ENCODE measurements at regions not wholly inside any gene's neighbourhood (a gene's known extent, or its start where the extent isn't known, plus 50 kb on each side); places are given as distances from the start of the nearest gene placed in this dataset.

GRCh38 chr1:163406772-163407171 lies 85.0 kb downstream of the NUF2 start:
- TF ChIP-seq GATA3 (IDR thresholded peaks at IDR 0.05; ENCODE audit: low read depth, low read length) (no peak), GATA2 (IDR thresholded peaks at IDR 0.05; ENCODE audit: low read depth, low read length) (no peak)

- no peak for TF ChIP-seq GATA3 (IDR thresholded peaks at IDR 0.05; ENCODE audit: low read depth, low read length)
Observed at GRCh38 chr1:163408262-163408661, 86.5 kb downstream of the NUF2 start.

DNA sequence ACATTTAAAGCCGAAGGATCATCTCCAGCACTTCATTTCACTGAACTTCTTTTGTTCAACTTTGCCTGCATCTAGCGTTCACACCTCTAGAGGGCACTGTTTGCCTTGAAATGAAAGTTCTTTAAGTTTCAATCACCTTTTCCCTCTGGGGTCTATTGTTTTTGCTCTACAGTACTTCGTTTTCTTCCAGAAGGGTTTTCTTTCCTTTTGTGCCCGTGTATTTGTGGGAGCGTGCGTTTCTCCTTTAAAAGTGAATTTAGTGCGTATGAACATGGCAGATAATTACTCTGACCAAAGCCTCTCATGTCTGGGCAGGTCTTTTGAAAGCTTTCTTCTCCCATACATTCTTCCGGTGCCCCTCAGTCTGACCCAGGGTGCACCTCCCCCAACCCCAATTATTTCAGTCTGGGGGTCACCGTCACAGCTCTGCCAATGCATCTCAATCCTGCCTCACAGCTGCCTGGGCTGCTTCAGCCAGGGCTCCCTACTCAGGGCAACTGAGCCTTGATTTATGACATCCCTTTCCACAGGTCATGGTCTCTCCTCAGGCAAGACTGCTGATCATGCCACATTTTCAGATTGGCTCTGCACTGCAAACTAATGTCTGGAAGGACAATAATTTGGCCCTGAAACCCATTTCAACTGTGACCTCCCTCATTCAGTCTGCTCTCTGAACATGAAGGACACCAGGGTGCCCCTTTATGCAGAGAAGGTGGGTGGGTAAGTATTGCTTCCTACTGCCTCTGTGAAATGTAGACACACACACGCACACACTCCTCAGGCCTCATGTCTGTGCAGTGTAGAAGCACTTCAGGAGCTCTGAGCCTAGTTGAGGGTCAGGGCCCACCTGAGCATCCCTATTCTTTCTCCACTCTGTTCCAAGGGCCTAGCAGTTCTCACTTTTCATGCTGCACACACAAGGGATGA lies 88.6 kb downstream of the NUF2 start:
- no peak for TF ChIP-seq GATA2 (IDR thresholded peaks at IDR 0.05; ENCODE audit: low read depth, low read length)
- TF ChIP-seq GATA3 (IDR thresholded peaks at IDR 0.05; ENCODE audit: low read depth, low read length): no peak

- TF ChIP-seq GATA2 (IDR thresholded peaks at IDR 0.05; ENCODE audit: low read depth, low read length) (no peak), GATA3 (IDR thresholded peaks at IDR 0.05; ENCODE audit: low read depth, low read length) (no peak)
Observed at GRCh38 chr1:163412221-163412620, 90.5 kb downstream of the NUF2 start.

GRCh38 chr1:163414778-163415177 lies 93.0 kb downstream of the NUF2 start:
- TF ChIP-seq GATA3 (IDR thresholded peaks at IDR 0.05; ENCODE audit: low read depth, low read length) (no peak), GATA2 (IDR thresholded peaks at IDR 0.05; ENCODE audit: low read depth, low read length) (no peak)

DNA sequence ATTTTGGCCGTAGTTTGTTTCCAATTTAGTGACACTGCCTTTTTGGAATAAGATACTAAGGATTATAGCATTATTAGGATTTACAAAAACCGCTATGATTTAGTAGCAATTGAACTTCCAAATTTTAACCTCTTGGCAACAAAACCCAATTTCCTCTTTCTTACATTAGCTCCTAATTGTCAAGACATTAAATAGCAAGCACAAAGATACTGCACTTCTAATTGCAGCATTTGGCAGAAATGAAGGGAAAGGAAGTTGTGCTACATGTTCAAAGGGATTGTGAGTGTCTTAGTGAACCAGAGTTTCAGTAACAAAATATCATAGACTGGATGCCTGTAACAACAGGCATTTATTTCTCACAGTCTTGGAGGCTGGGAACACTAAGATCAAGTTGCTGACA lies 99.9 kb downstream of the NUF2 start:
- TF ChIP-seq GATA3 (IDR thresholded peaks at IDR 0.05; ENCODE audit: low read depth, low read length): no peak
- no peak for TF ChIP-seq GATA2 (IDR thresholded peaks at IDR 0.05; ENCODE audit: low read depth, low read length)

DNA sequence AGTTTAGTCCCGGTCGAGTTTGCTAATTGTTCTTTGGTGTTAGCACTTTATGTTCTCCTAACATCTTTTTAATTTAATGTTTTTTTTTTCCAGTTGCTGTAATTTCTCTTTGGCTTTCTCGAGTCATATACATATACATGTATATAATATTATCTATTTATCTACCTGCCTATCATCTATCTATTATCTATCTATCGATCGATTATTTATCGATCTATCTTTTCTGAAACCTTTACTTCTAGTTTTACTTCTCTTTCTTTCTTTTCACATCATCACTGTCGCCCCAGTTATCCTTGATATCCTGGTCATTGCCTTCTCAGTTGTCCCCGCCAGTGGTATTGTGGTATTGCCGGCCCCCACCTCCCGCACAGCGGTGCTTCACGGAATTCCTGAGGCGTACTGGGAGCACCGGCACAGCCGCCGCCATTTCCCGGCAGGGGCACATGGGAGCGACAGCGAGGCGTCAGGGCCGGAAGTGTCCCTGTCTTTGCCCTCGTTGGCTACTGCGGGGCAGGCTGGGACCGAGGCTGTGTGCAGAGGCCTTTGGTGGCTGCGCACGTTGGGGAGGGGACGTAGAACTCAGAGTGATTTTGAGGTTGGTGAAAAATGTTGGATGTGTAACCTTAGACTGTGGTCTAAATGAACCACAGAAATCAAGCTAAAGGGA lies 101.1 kb downstream of the NUF2 start:
- TF ChIP-seq GATA3 (IDR thresholded peaks at IDR 0.05; ENCODE audit: low read depth, low read length) (no peak), GATA2 (IDR thresholded peaks at IDR 0.05; ENCODE audit: low read depth, low read length) (no peak)

DNA sequence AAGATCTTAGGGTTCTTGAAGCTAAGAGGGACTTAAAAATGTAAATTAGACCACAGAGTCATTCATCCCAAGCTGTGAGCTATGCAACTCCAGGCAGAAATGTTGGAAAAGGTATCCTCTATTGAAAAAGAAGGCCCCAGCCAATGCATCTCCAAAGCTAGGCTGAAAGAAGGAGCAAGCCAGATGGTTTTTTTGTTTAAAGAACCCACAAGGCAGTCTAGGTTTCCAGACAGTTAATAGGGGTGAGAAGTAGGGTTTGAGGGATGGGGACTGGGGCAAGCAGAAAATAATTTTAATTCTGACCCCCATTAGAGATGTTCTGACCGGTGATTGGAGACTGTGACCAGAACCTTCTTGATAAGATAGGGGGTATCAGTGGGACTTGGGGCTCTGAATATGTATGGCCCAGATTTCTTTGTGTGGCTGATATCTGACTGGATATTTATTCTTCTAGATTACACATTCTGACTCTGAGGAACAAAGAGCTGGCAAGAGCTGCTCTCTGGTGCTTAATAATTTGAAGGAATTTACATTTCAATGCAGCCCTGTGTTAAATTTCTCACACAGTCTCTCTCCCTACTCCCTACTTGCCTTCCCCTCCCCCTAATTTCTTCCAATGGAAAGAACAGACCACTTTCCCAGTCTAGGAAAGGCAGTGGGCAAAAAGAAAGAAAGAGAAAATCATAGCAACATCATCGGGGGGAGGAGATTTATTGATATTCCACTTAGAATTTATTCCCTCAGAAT lies 104.9 kb downstream of the NUF2 start:
- TF ChIP-seq GATA3 (IDR thresholded peaks at IDR 0.05; ENCODE audit: low read depth, low read length) (no peak), GATA2 (IDR thresholded peaks at IDR 0.05; ENCODE audit: low read depth, low read length) (no peak)

DNA sequence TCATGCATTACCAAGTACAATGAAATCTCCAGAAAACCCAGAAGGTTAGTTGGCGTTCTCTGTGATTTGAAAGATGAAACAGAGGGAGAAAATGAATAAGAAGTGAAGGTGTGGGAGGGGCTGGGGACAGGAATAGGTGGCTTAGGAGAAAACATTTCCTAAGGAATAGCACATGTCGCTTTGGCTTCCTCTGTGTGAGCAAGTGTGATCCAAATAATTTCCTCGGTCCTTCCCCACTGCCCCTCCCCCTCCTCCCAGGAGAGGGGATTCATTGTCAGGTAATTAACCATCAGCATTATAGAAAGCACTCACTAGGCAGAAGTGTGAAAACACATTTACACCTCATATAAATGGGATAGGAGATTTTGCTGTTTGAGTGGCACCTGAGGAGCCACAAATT lies 105.5 kb downstream of the NUF2 start:
- TF ChIP-seq GATA2 (IDR thresholded peaks at IDR 0.05; ENCODE audit: low read depth, low read length) (no peak), GATA3 (IDR thresholded peaks at IDR 0.05; ENCODE audit: low read depth, low read length) (no peak)

GRCh38 chr1:163436140-163436812 lies 114.5 kb downstream of the NUF2 start:
- no peak for TF ChIP-seq GATA3 (IDR thresholded peaks at IDR 0.05; ENCODE audit: low read depth, low read length)
- peak; percentile 32; the same call in 1 of the 2 replicates for TF ChIP-seq GATA2 (IDR thresholded peaks at IDR 0.05; ENCODE audit: low read depth, low read length)

GRCh38 chr1:163439471-163439870 lies 117.7 kb downstream of the NUF2 start:
- no peak for TF ChIP-seq GATA2 (IDR thresholded peaks at IDR 0.05; ENCODE audit: low read depth, low read length)
- TF ChIP-seq GATA3 (IDR thresholded peaks at IDR 0.05; ENCODE audit: low read depth, low read length): no peak

DNA sequence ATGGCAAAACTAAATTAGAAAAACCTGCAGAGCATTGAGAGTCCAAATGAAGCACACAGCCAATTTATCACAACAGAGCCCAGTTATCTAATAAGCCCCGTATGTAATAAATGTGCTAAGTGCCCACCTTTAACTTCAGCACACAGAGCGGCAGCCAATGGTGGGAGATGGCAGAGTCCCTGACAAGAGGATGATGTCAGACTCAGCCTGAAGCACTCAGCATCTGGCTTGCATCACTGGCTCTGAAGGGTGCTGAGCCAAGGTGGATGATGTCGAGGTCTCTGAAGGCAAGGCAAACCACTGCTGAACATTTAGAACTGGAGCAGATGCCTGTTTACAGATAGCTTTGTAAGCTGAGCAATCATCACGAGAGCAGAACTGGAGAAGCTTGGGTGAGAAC lies 118.3 kb downstream of the NUF2 start:
- TF ChIP-seq GATA3 (IDR thresholded peaks at IDR 0.05; ENCODE audit: low read depth, low read length): no peak
- TF ChIP-seq GATA2 (IDR thresholded peaks at IDR 0.05; ENCODE audit: low read depth, low read length): peak; percentile 52

- TF ChIP-seq GATA2 (IDR thresholded peaks at IDR 0.05; ENCODE audit: low read depth, low read length) (no peak), GATA3 (IDR thresholded peaks at IDR 0.05; ENCODE audit: low read depth, low read length) (no peak)
Observed at GRCh38 chr1:163442231-163442879, 120.6 kb downstream of the NUF2 start.
